GM21515 (cell line): ENCODE measurements at regions not wholly inside any gene's neighbourhood (a gene's known extent, or its start where the extent isn't known, plus 50 kb on each side); places are given as distances from the start of the nearest gene placed in this dataset.
"Not testable (repeated sequence)": the region's sequence is repeated elsewhere in the genome, so short reads cannot be mapped to it uniquely, and the experiment has no call there.

Experiments
- ATAC-seq: cut with Tn5 transposase; IDR thresholded peaks from one replicate; pipeline ENCODE4 v1.9.1; 2021; ENCODE audit not compliant: unreplicated experiment

- no peak for ATAC-seq
Measured at GRCh38 chr21:24628536-24628935, 978.7 kb downstream of the MRPL39 start.

DNA sequence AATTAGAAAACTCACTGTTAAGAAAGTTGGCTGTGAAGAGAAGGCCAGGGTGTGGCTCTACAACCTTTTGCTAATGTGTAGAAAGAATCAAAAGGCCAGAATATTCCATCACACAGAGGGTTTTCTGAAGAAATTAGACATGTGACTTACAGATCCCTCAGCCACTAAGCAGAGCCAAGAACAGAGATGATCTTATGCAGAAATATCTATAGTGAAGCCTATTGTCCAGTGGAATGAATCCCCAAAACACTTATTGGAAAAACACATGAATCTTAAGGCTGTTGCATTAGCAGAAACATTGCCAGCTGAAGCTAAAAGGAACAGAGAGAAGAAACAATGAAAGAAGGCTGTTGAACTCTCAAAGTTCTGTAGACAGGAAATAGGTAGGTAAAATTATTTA is 979.2 kb downstream of the MRPL39 start:
- ATAC-seq, result no peak

GRCh38 chr21:24617819-24618218 is 989.5 kb downstream of the MRPL39 start:
- no peak for ATAC-seq

GRCh38 chr21:24594082-24594481 is 1013.2 kb downstream of the MRPL39 start:
- no peak for ATAC-seq

DNA sequence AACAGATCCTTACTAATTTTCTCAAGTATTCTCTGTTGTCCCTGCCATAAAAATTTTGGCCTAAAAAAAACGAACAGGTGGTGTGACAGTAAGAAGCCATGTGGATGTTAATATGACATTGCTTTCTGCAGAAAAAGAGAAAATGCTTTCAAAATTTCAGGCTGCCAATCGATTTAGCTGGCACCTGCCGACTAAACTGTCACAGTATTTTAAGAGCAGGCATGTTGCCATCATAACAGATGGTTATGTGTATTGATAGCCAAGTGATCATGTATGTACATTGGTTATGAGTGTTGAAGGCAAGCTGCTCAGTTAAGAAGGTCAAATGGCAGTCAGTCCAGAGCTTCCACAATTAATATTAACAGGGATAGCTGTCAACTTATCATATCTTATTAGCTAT is 1017.0 kb downstream of the MRPL39 start:
- ATAC-seq, result no peak

DNA sequence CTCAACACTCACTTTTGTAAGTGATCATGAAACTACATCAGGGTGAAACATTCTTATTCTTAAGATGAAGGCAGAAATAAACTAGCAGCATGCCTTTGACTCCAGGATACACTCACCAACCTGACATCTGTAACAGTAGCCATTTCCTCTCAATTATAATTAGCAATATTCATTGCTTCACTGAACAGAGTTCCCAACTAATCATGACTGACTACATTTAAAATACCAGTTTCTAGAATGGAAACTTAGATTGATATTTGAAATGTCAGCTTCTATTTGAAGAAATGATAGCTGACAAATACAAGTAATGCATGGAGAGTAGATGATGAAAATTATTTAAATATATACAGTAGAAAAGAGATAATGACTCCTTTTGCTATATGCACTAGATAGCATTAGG is 1023.8 kb downstream of the MRPL39 start:
- no peak for ATAC-seq

DNA sequence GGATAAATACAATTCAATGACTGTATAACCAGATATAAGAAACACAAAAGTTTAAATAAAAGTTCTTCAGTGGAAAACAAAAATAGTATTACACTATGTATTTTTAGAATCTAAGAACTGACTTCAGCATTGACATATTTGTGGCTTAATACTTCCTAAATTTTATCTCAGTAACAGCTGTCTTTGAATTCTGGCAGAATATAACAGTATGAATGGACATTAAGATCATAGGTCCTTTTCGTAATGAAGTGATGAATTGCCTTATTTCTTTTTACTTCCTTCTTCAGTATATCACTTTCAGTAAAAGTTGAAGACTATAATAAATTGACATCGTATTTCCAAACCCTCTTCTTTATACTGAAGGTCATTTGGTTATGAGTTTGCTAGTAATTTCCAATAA is 1030.0 kb downstream of the MRPL39 start:
- no peak for ATAC-seq

DNA sequence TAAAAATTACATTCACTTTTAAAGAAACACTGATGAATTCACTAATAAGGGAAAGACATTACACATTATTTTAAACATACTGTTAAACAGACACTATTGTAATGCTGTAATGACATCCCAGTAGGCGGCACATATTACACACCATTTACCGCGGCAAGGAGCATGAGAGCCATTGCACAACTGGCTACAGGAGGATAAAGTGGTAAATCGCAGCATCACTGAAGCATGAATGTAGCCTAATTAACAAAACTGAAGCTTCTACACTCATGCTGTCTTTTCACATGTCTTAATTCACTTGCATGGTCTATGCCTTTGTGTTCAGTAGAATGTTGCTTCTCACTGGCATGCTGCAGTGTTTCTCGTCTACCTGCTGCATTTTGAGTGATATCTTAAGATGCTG is 1046.0 kb downstream of the MRPL39 start:
- no peak for ATAC-seq

GRCh38 chr21:24552491-24552890 is 1054.8 kb downstream of the MRPL39 start:
- no peak for ATAC-seq

- no peak for ATAC-seq
Measured at GRCh38 chr21:24545807-24546361, 1061.4 kb downstream of the MRPL39 start.

DNA sequence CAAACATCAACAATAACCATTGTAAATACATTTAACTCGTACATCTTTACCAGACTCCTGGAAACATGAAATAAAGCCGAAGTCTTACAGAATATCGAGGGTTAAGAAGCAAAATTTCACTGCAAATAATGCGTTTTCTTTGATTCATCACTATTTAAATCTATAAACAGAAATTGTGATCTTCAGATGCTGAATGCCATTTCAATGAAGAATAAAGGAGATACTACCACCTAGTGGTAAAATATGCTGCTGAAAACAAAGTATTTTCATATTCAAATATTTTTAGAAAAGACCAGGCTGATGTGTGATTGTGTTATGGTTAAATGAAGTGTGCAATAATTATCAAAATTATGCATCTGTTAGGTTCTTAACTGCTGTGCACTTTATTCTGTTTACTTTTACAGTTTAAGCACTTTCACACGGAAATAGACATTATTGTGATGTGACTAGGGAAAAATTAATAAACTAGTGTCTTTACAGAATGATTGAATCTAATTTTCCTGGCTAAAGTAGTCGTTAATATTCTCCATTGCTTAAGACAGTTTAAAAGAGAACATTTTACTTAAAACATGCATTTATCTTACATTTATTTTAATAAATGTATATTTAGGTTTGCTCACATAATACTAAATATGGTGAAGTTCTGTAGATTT is 1093.1 kb downstream of the MRPL39 start:
- no peak for ATAC-seq

DNA sequence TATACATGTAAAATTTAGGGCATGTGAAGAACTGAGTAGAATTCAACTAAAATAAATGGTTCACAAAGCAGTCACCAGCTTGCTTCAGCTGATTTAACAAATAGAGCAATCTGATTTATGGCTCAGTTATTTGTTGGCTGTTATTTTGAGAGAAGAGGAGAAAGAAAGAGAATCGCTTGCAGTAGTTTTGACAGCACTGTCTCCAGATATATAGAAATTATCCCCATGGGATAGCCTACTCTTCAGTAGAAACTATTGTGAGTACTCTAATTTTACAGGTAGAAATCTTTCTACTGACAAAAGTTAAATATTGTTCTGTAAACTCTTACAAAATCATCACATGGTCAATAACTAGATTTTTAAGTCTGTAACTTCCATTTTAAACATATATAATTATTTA is 1098.2 kb downstream of the MRPL39 start:
- no peak for ATAC-seq

- ATAC-seq, result no peak
Measured at GRCh38 chr21:24486973-24487372, 1120.3 kb downstream of the MRPL39 start.

DNA sequence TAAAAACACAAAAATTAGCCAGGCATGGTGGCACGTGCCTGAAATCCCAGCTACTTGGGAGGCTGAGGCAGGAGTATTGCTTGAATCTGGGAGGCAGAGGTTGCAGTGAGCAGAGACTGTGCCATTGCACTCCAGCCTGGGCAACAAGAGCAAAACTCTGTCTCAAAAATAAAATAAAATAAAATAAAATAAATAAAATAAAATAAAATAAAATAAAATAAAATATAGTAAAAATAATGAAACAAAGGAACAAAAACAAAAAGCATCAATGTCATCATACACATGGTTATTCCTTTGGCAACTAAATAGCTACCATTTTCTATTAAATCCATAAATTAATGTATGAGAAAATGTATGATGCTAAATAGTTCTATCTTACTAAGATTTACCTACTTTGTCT is 1123.9 kb downstream of the MRPL39 start:
- not testable (repeated sequence) for ATAC-seq

DNA sequence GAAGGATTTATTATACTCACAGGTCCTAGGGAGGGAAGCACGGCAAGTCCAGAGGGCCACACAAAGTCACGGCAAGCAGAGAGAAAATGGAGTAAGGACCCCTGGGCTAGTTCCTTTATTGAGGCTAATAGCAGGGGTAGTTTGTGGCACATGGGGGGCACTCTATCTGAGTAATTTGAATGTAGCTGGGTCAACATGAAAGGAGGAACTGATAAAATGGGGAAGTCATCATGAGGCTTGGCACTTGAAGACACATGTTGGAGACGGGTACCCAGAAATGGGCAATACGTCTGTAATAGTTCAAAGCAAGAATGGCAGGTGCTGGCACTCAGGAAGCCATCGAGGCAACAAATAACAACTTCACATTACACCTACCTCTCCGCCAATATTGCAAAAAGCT is 1136.4 kb downstream of the MRPL39 start:
- ATAC-seq, result no peak

- ATAC-seq, result no peak
Measured at GRCh38 chr21:24456358-24456757, 1150.9 kb downstream of the MRPL39 start.

GRCh38 chr21:24450119-24450518 is 1157.2 kb downstream of the MRPL39 start:
- ATAC-seq, result no peak

DNA sequence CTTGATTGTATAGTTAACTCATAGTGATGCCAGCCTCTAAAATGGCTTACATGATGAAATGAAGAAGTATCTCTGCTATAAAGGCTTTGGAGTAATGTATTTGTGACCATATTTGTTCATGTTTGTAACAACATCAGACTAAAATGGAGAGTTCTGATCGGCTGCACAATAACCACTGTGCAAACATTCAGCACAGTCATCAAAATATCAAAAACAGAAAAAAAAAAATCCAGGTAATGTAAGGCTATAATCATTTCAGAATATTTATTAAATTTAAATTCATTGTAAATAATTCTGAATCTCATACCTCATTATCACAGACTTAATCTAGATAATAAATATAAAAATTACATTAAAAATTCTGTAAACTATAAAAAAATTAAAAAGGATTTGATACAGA is 1161.8 kb downstream of the MRPL39 start:
- ATAC-seq, result no peak

GRCh38 chr21:24444736-24445135 is 1162.5 kb downstream of the MRPL39 start:
- no peak for ATAC-seq

DNA sequence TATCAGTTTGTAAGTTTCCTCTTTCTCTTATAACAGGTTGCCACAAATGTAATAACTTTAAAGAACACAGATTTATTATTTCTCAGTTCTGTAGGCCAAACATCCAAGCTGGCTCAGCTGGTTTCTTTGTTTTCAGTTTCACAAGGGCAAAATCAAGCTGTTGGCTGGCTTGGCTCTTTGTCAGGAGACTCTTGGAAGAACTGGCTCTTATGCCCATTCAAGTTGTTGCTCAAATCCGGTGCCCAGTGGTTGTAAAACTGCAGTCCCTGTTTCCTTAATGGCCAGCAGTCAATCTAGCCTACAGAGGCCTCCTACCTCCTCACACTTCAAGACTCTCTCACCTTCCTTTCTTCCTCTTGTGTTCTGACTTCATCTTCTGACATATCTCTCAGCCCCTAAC is 1171.0 kb downstream of the MRPL39 start:
- ATAC-seq, result no peak

DNA sequence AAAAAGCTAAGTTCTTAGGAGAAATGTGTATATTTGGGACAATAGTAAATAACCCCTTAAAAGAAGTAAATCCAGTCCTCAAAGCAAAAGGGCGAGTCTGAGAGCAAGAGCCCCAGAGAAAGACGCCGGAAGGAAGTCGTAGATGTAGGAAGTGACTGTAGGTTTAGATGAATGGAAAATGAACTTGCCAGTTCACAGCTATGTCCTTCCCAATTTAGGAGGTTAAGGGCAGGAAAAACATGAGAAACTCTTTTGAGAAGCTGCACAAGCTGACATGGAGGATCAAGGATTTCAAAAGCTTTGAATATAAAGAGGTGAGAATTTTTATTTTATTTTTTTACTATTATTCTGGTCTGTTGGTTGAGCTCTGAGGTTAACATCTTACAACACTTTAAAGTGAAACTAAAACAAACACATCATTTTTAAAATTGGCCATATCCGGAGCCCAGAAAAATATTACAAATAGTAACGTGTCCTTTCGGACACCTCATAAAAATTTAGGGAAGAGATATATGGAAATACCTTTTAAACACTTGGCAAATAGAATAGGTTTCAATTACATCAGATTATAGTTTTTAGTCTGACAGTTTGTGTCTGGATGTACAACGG is 1178.6 kb downstream of the MRPL39 start:
- peak; percentile 58 for ATAC-seq

GRCh38 chr21:24424776-24425175 is 1182.5 kb downstream of the MRPL39 start:
- ATAC-seq, result no peak

DNA sequence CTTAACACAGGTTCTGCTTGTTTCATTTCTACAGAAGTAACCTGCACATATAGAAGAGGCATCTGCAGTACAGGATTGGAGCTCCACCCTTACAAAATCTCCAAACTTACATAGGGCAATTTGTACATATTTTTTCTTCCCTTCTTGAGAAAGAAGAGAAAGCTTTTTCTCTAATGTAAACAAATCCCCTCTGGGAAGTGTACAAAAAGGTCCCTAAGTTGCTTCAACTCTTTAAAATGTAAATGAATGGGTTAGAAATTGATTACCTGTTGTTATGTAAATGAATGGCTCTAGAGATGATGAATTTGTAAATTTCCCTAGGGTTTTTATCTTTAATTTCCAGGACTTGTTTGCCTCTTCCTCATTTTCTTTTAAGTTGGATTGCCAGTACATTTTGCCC is 1183.7 kb downstream of the MRPL39 start:
- ATAC-seq, result no peak
